ENCODE measurements at regions not wholly inside any gene's neighbourhood (a gene's known extent, or its start where the extent isn't known, plus 50 kb on each side); places are given as distances from the start of the nearest gene placed in this dataset.

GRCh38 chr3:40751666-40752065 lies 226.9 kb downstream of the ZNF621 start:
- TF ChIP-seq POLR2AphosphoS5 (IDR thresholded peaks at IDR 0.05) (no peak), POLR2A (IDR thresholded peaks at IDR 0.05) (no peak), CTCF (IDR thresholded peaks at IDR 0.05) (no peak)
